ENCODE measurements at regions not wholly inside any gene's neighbourhood (a gene's known extent, or its start where the extent isn't known, plus 50 kb on each side); places are given as distances from the start of the nearest gene placed in this dataset.

GRCh38 chr3:113051787-113052186, 61.0 kb downstream of the GTPBP8 start:
- DNase-seq = no peak

- no peak for DNase-seq
Observed at GRCh38 chr3:113053169-113053568, 62.4 kb downstream of the GTPBP8 start.

GRCh38 chr3:113054552-113054951, 63.8 kb downstream of the GTPBP8 start:
- no peak for DNase-seq

- DNase-seq = no peak
Observed at GRCh38 chr3:113055201-113055600, 64.4 kb downstream of the GTPBP8 start.

GRCh38 chr3:113055961-113056360, 65.2 kb downstream of the GTPBP8 start:
- no peak for DNase-seq

GRCh38 chr3:113057117-113057516, 66.3 kb downstream of the GTPBP8 start:
- no peak for DNase-seq

GRCh38 chr3:113058188-113058587, 67.4 kb downstream of the GTPBP8 start:
- DNase-seq = no peak

- DNase-seq = no peak
Observed at GRCh38 chr3:113062705-113063104, 71.9 kb downstream of the GTPBP8 start.

GRCh38 chr3:113063126-113063894, 72.5 kb downstream of the GTPBP8 start:
- peak; percentile 63 for DNase-seq

GRCh38 chr3:113064183-113064582, 73.4 kb downstream of the GTPBP8 start:
- peak; percentile 6 for DNase-seq

- DNase-seq = peak; percentile 4
Observed at GRCh38 chr3:113065336-113065735, 74.6 kb downstream of the GTPBP8 start.

- DNase-seq = peak; percentile 6
Observed at GRCh38 chr3:113070072-113070640, 79.4 kb downstream of the GTPBP8 start.

- DNase-seq = peak; percentile 36
Observed at GRCh38 chr3:113070681-113071113, 79.9 kb downstream of the GTPBP8 start.

GRCh38 chr3:113075588-113075987, 84.8 kb downstream of the GTPBP8 start:
- no peak for DNase-seq

- peak; percentile 30 for DNase-seq
Observed at GRCh38 chr3:113079218-113079961, 88.6 kb downstream of the GTPBP8 start.

- DNase-seq = no peak
Observed at GRCh38 chr3:113084777-113085176, 94.0 kb downstream of the GTPBP8 start.

- DNase-seq = no peak
Observed at GRCh38 chr3:113086560-113087461, 96.0 kb downstream of the GTPBP8 start.

- DNase-seq = no peak
Observed at GRCh38 chr3:113088616-113089015, 97.8 kb downstream of the GTPBP8 start.

- DNase-seq = no peak
Observed at GRCh38 chr3:113091417-113091816, 100.6 kb downstream of the GTPBP8 start.

- peak; percentile 78 for DNase-seq
Observed at GRCh38 chr3:113092746-113093145, 102.0 kb downstream of the GTPBP8 start.

- DNase-seq = no peak
Observed at GRCh38 chr3:113094337-113095221, 103.8 kb downstream of the GTPBP8 start.

Data from islet precursor cell (in vitro differentiated cells).